BLaER1 treated with 17β-estradiol and CSF1 and Interleukin-3, amounts not matched to agents 10 nM and 100 nM (cell line): ENCODE measurements at regions not wholly inside any gene's neighbourhood (a gene's known extent, or its start where the extent isn't known, plus 50 kb on each side); places are given as distances from the start of the nearest gene placed in this dataset.
A peak's percentile ranks its signal among the peaks of the same experiment; 100 is the strongest.

Experiments used
- H3K27ac ChIP-seq, 11 experiments: shearing (Covaris generic); formaldehyde crosslinking; 2 replicates each; pipeline ENCODE4 v1.8.1; 2022
- H3K27me3 ChIP-seq, 11 experiments: shearing (Covaris generic); formaldehyde crosslinking; 2 replicates each; pipeline ENCODE4 v1.8.1; 2022
- H3K36me3 ChIP-seq, 11 experiments: shearing (Covaris generic); formaldehyde crosslinking; 2 replicates each; pipeline ENCODE4 v1.8.1; 2022
- H3K4me1 ChIP-seq, 10 experiments: shearing (Covaris generic); formaldehyde crosslinking; 2 replicates each; pipeline ENCODE4 v1.8.1; 2022
- H3K4me2 ChIP-seq, 11 experiments: shearing (Covaris generic); formaldehyde crosslinking; 2 replicates each; pipeline ENCODE4 v1.8.1; 2022
- H3K4me3 ChIP-seq, 10 experiments: shearing (Covaris generic); formaldehyde crosslinking; 2 replicates each; pipeline ENCODE4 v1.8.1; 2022
- H3K9ac ChIP-seq, 11 experiments: shearing (Covaris generic); formaldehyde crosslinking; 2 replicates each; pipeline ENCODE4 v1.8.1; 2022
- H3K9me3 ChIP-seq, 11 experiments: shearing (Covaris generic); formaldehyde crosslinking; replicated peaks in 1 of 11; 2 replicates each; pipeline ENCODE4 v1.8.1; 2022
- H4K20me1 ChIP-seq, 11 experiments: shearing (Covaris generic); formaldehyde crosslinking; 2 replicates each; pipeline ENCODE4 v1.8.1; 2022
- Cebpa-rat ChIP-seq, 11 experiments: shearing (Covaris generic); IDR thresholded peaks; 2 replicates each; pipeline ENCODE4 v1.8.1; 2022

GRCh38 chr20:53691811-53692192 lies 98.2 kb upstream of the ZNF217 start:
- Histone ChIP-seq H3K27me3 (no peaks in the 10 kb centered on the region), H3K4me2 (peak overlapping the region in 2 of 11 experiments; percentile 8 to 18; a peak in 2 of 22 replicates), H3K9ac (no peak overlapping the region), H3K4me3 (no peak overlapping the region), H3K4me1 (peaks cover 12 to 36% (median 15%) of the 10 kb centered on the region in 10 experiments), H3K36me3 (no peaks in the 10 kb centered on the region), H3K9me3 (no peaks in the 10 kb centered on the region), H4K20me1 (no peaks in the 10 kb centered on the region), H3K27ac (peak overlapping the region in 1 of 11 experiments; percentile 54; a peak in 1 of 22 replicates)
- TF ChIP-seq Cebpa-rat (IDR thresholded peaks at IDR 0.05), result no peak

- H3K36me3 ChIP-seq, result no peaks in the 10 kb centered on the region
- no peaks in the 10 kb centered on the region for H4K20me1 ChIP-seq
- no peak overlapping the region for H3K4me3 ChIP-seq
- no peaks in the 10 kb centered on the region for H3K27me3 ChIP-seq
- H3K4me2 ChIP-seq, result peak overlapping the region in 2 of 11 experiments; percentile 8 to 18; a peak in 1 of 22 replicates
- no peak for TF ChIP-seq Cebpa-rat (IDR thresholded peaks at IDR 0.05)
- H3K9ac ChIP-seq, result no peak overlapping the region
- peaks cover 12 to 31% (median 14%) of the 10 kb centered on the region in 10 experiments for H3K4me1 ChIP-seq
- no peaks in the 10 kb centered on the region for H3K9me3 ChIP-seq
- no peak overlapping the region for H3K27ac ChIP-seq
These were observed 97.6 kb upstream of the ZNF217 start for GRCh38 chr20:53691060-53691810.

- Histone ChIP-seq H3K36me3 (no peaks in the 10 kb centered on the region), H4K20me1 (no peaks in the 10 kb centered on the region), H3K9me3 (no peaks in the 10 kb centered on the region), H3K27me3 (no peaks in the 10 kb centered on the region), H3K9ac (no peak overlapping the region), H3K4me2 (no peak overlapping the region), H3K4me1 (peaks cover 12 to 32% (median 16%) of the 10 kb centered on the region in 10 experiments), H3K27ac (no peak overlapping the region), H3K4me3 (no peak overlapping the region)
- no peak for TF ChIP-seq Cebpa-rat (IDR thresholded peaks at IDR 0.05)
These were observed 94.4 kb upstream of the ZNF217 start for GRCh38 chr20:53688085-53688484.

- H3K27me3 ChIP-seq, result no peaks in the 10 kb centered on the region
- no peaks in the 10 kb centered on the region for H3K9me3 ChIP-seq
- no peak overlapping the region for H3K4me2 ChIP-seq
- H3K9ac ChIP-seq, result no peak overlapping the region
- no peak for TF ChIP-seq Cebpa-rat (IDR thresholded peaks at IDR 0.05)
- no peaks in the 10 kb centered on the region for H4K20me1 ChIP-seq
- no peaks in the 10 kb centered on the region for H3K36me3 ChIP-seq
- H3K4me1 ChIP-seq, result peaks cover 8 to 31% (median 21%) of the 10 kb centered on the region in 10 experiments
- no peak overlapping the region for H3K27ac ChIP-seq
- no peak overlapping the region for H3K4me3 ChIP-seq
These were observed 91.5 kb upstream of the ZNF217 start for GRCh38 chr20:53685070-53685595.

GRCh38 chr20:53683506-53683905 lies 89.9 kb upstream of the ZNF217 start:
- no peaks in the 10 kb centered on the region for H3K9me3 ChIP-seq
- H3K4me3 ChIP-seq, result no peak overlapping the region
- no peaks in the 10 kb centered on the region for H3K27me3 ChIP-seq
- no peaks in the 10 kb centered on the region for H3K36me3 ChIP-seq
- TF ChIP-seq Cebpa-rat (IDR thresholded peaks at IDR 0.05), result no peak
- no peak overlapping the region for H3K9ac ChIP-seq
- H3K4me2 ChIP-seq, result no peak overlapping the region
- H3K27ac ChIP-seq, result no peak overlapping the region
- peaks cover 24 to 48% (median 37%) of the 10 kb centered on the region in 10 experiments for H3K4me1 ChIP-seq
- H4K20me1 ChIP-seq, result no peaks in the 10 kb centered on the region

- H3K27ac ChIP-seq, result peak overlapping the region in 2 of 11 experiments; percentile 27 to 28; a peak in 3 of 22 replicates
These were observed 87.9 kb upstream of the ZNF217 start for GRCh38 chr20:53681352-53682212.

GRCh38 chr20:53679597-53680309 lies 86.1 kb upstream of the ZNF217 start:
- Histone ChIP-seq H3K4me2 (peak overlapping the region; percentile 61 to 91 (median 74); a peak in 20 of 22 replicates), H3K27me3 (no peaks in the 10 kb centered on the region), H3K9ac (peak overlapping the region in 10 of 11 experiments; percentile 13 to 71 (median 40); a peak in 13 of 22 replicates), H3K36me3 (no peaks in the 10 kb centered on the region), H3K4me1 (peaks cover 32 to 55% (median 45%) of the 10 kb centered on the region in 10 experiments), H3K9me3 (no peaks in the 10 kb centered on the region), H3K27ac (peak overlapping the region; percentile 48 to 87 (median 78); a peak in 20 of 22 replicates), H4K20me1 (no peaks in the 10 kb centered on the region), H3K4me3 (no peak overlapping the region)
- TF ChIP-seq Cebpa-rat (IDR thresholded peaks at IDR 0.05), result no peak

More at GRCh38 chr20:53681352-53682212, 87.9 kb upstream of the ZNF217 start:
- peaks cover 37 to 67% (median 52%) of the 10 kb centered on the region in 10 experiments for H3K4me1 ChIP-seq
- H3K4me3 ChIP-seq, result no peak overlapping the region
- no peak for TF ChIP-seq Cebpa-rat (IDR thresholded peaks at IDR 0.05)
- H4K20me1 ChIP-seq, result no peaks in the 10 kb centered on the region
- H3K4me2 ChIP-seq, result peak overlapping the region in 7 of 11 experiments; percentile 6 to 53 (median 19); a peak in 7 of 22 replicates
- no peaks in the 10 kb centered on the region for H3K36me3 ChIP-seq
- no peak overlapping the region for H3K9ac ChIP-seq
- H3K27me3 ChIP-seq, result no peaks in the 10 kb centered on the region
- no peaks in the 10 kb centered on the region for H3K9me3 ChIP-seq

GRCh38 chr20:53678990-53679596 lies 85.5 kb upstream of the ZNF217 start:
- peak overlapping the region; percentile 61 to 91 (median 74); a peak in 21 of 22 replicates for H3K4me2 ChIP-seq
- H3K4me3 ChIP-seq, result no peak overlapping the region
- peak in 1 of 11 experiments; percentile 23; a peak in 1 of 22 replicates for TF ChIP-seq Cebpa-rat (IDR thresholded peaks at IDR 0.05)
- no peaks in the 10 kb centered on the region for H3K27me3 ChIP-seq
- no peaks in the 10 kb centered on the region for H3K9me3 ChIP-seq
- no peaks in the 10 kb centered on the region for H4K20me1 ChIP-seq
- H3K36me3 ChIP-seq, result no peaks in the 10 kb centered on the region
- peaks cover 32 to 57% (median 46%) of the 10 kb centered on the region in 10 experiments for H3K4me1 ChIP-seq
- H3K9ac ChIP-seq, result peak overlapping the region in 8 of 11 experiments; percentile 13 to 71 (median 53); a peak in 11 of 22 replicates
- H3K27ac ChIP-seq, result peak overlapping the region; percentile 48 to 87 (median 78); a peak in 20 of 22 replicates
